ENCODE measurements at regions not wholly inside any gene's neighbourhood (a gene's known extent, or its start where the extent isn't known, plus 50 kb on each side); places are given as distances from the start of the nearest gene placed in this dataset.

- no peak for TF ChIP-seq CTCF (conservative IDR thresholded peaks at IDR 0.05)
- no peak for DNase-seq (ENCODE audit: low read depth, low spot score)
- Mint-ChIP-seq H3K27ac (ENCODE audit: unreplicated experiment) (no peak overlapping the region), H3K9me3 (no peaks in the 10 kb centered on the region), H3K4me3 (no peak overlapping the region), H3K36me3 (ENCODE audit: low read depth) (no peaks in the 10 kb centered on the region), H3K4me1 (no peaks in the 10 kb centered on the region), H3K27me3 (ENCODE audit: low read depth) (no peaks in the 10 kb centered on the region)
These were observed 80.4 kb upstream of the C1orf87 start for GRCh38 chr1:60153961-60154360.

GRCh38 chr1:60152891-60153290 is 79.3 kb upstream of the C1orf87 start:
- no peak for DNase-seq (ENCODE audit: low read depth, low spot score)
- H3K4me3 Mint-ChIP-seq, result no peak overlapping the region
- TF ChIP-seq CTCF (conservative IDR thresholded peaks at IDR 0.05), result no peak
- H3K9me3 Mint-ChIP-seq, result no peaks in the 10 kb centered on the region
- H3K36me3 Mint-ChIP-seq (ENCODE audit: low read depth), result no peaks in the 10 kb centered on the region
- H3K27me3 Mint-ChIP-seq (ENCODE audit: low read depth), result no peaks in the 10 kb centered on the region
- H3K27ac Mint-ChIP-seq (ENCODE audit: unreplicated experiment), result no peak overlapping the region
- no peaks in the 10 kb centered on the region for H3K4me1 Mint-ChIP-seq

- no peak for TF ChIP-seq CTCF (conservative IDR thresholded peaks at IDR 0.05)
- DNase-seq (ENCODE audit: low read depth, low spot score), result no peak
- no peaks in the 10 kb centered on the region for H3K4me1 Mint-ChIP-seq
- H3K27ac Mint-ChIP-seq (ENCODE audit: unreplicated experiment), result no peak overlapping the region
- H3K27me3 Mint-ChIP-seq (ENCODE audit: low read depth), result no peaks in the 10 kb centered on the region
- no peak overlapping the region for H3K4me3 Mint-ChIP-seq
- H3K9me3 Mint-ChIP-seq, result no peaks in the 10 kb centered on the region
- no peaks in the 10 kb centered on the region for H3K36me3 Mint-ChIP-seq (ENCODE audit: low read depth)
These were observed 77.7 kb upstream of the C1orf87 start for GRCh38 chr1:60151311-60151710.

GRCh38 chr1:60149251-60149650 is 75.7 kb upstream of the C1orf87 start:
- TF ChIP-seq CTCF (conservative IDR thresholded peaks at IDR 0.05), result no peak
- Mint-ChIP-seq H3K4me1 (no peaks in the 10 kb centered on the region), H3K27ac (ENCODE audit: unreplicated experiment) (no peak overlapping the region), H3K36me3 (ENCODE audit: low read depth) (no peaks in the 10 kb centered on the region), H3K9me3 (no peaks in the 10 kb centered on the region), H3K4me3 (no peak overlapping the region), H3K27me3 (ENCODE audit: low read depth) (no peaks in the 10 kb centered on the region)
- no peak for DNase-seq (ENCODE audit: low read depth, low spot score)

GRCh38 chr1:60146884-60147283 is 73.3 kb upstream of the C1orf87 start:
- Mint-ChIP-seq H3K27ac (ENCODE audit: unreplicated experiment) (no peak overlapping the region), H3K4me3 (no peak overlapping the region), H3K36me3 (ENCODE audit: low read depth) (no peaks in the 10 kb centered on the region), H3K4me1 (no peaks in the 10 kb centered on the region), H3K27me3 (ENCODE audit: low read depth) (no peaks in the 10 kb centered on the region), H3K9me3 (no peaks in the 10 kb centered on the region)
- no peak for DNase-seq (ENCODE audit: low read depth, low spot score)
- no peak for TF ChIP-seq CTCF (conservative IDR thresholded peaks at IDR 0.05)

- H3K4me3 Mint-ChIP-seq, result no peak overlapping the region
- no peak for TF ChIP-seq CTCF (conservative IDR thresholded peaks at IDR 0.05)
- no peaks in the 10 kb centered on the region for H3K9me3 Mint-ChIP-seq
- DNase-seq (ENCODE audit: low read depth, low spot score), result no peak
- no peaks in the 10 kb centered on the region for H3K27me3 Mint-ChIP-seq (ENCODE audit: low read depth)
- no peaks in the 10 kb centered on the region for H3K4me1 Mint-ChIP-seq
- no peak overlapping the region for H3K27ac Mint-ChIP-seq (ENCODE audit: unreplicated experiment)
- no peaks in the 10 kb centered on the region for H3K36me3 Mint-ChIP-seq (ENCODE audit: low read depth)
These were observed 72.2 kb upstream of the C1orf87 start for GRCh38 chr1:60145771-60146170.
